Loucy (cell line): ENCODE measurements at regions not wholly inside any gene's neighbourhood (a gene's known extent, or its start where the extent isn't known, plus 50 kb on each side); places are given as distances from the start of the nearest gene placed in this dataset.
"Not testable (repeated sequence)": the region's sequence is repeated elsewhere in the genome, so short reads cannot be mapped to it uniquely, and the experiment has no call there.

Experiments
- H2AFZ ChIP-seq: fragments of 200-600 bp; sonication (generic); 2 replicates; pipeline ENCODE4 v1.6.0; 2016; ENCODE audit warnings: antibody characterized with exemption, mild to moderate bottlenecking, low read length, moderate library complexity
- H3F3A ChIP-seq: fragments of 200-600 bp; 2 replicates; pipeline ENCODE4 v1.6.0; 2016; ENCODE audit warnings: antibody characterized with exemption, low read depth, mild to moderate bottlenecking
- H3K27me3 ChIP-seq: fragments of 200-600 bp; sonication (generic); 2 replicates; pipeline ENCODE4 v1.6.1; 2014; ENCODE audit warnings: low read length, mild to moderate bottlenecking; ENCODE audit not compliant: insufficient read depth, poor library complexity, severe bottlenecking
- H3K36me3 ChIP-seq: fragments of 200-600 bp; sonication (generic); 2 replicates; pipeline ENCODE4 v1.6.1; 2016; ENCODE audit warnings: low read length; ENCODE audit not compliant: insufficient read depth
- H3K4me1 ChIP-seq: fragments of 200-600 bp; sonication (generic); 2 replicates; pipeline ENCODE4 v1.5.1; 2014; ENCODE audit warnings: low read length, mild to moderate bottlenecking; ENCODE audit not compliant: insufficient read depth, poor library complexity, severe bottlenecking
- H3K4me2 ChIP-seq: fragments of 200-600 bp; sonication (generic); 2 replicates; pipeline ENCODE4 v1.6.0; 2014; ENCODE audit warnings: antibody characterized with exemption, low read length, low read depth, mild to moderate bottlenecking; ENCODE audit not compliant: poor library complexity, severe bottlenecking
- H3K4me3 ChIP-seq: fragments of 200-600 bp; sonication (generic); 2 replicates; pipeline ENCODE4 v1.5.1; 2014; ENCODE audit warnings: low read length, mild to moderate bottlenecking, mixed read lengths; ENCODE audit not compliant: poor library complexity, severe bottlenecking
- H3K79me2 ChIP-seq: fragments of 200-600 bp; sonication (generic); 2 replicates; pipeline ENCODE4 v1.6.1; 2014; ENCODE audit warnings: low read length; ENCODE audit not compliant: insufficient read depth
- H3K9ac ChIP-seq: fragments of 200-600 bp; sonication (generic); 2 replicates; pipeline ENCODE4 v1.6.0; 2014; ENCODE audit warnings: mild to moderate bottlenecking, low read depth, low read length, moderate library complexity; ENCODE audit not compliant: poor library complexity, severe bottlenecking
- H3K9me2 ChIP-seq: fragments of 200-600 bp; sonication (generic); replicated peaks from 2 replicates; pipeline ENCODE4 v1.6.1; 2016; ENCODE audit warnings: low read depth, low read length, mixed read lengths
- H3K9me3 ChIP-seq: fragments of 200-600 bp; sonication (generic); 2 replicates; pipeline ENCODE4 v1.6.1; 2014; ENCODE audit warnings: mild to moderate bottlenecking, antibody characterized with exemption, low read length, low read depth; ENCODE audit not compliant: insufficient read depth
- H4K20me1 ChIP-seq: fragments of 200-600 bp; sonication (generic); 2 replicates; pipeline ENCODE4 v1.6.0; 2014; ENCODE audit warnings: antibody characterized with exemption, low read length, mild to moderate bottlenecking; ENCODE audit not compliant: insufficient read depth, poor library complexity, severe bottlenecking
- CTCF ChIP-seq: fragments of 200-600 bp; sonication (generic); conservative IDR thresholded peaks from 2 replicates; pipeline ENCODE4 v1.5.1; 2014; ENCODE audit warnings: mild to moderate bottlenecking, antibody characterized with exemption, low read length
- EZH2phosphoT487 ChIP-seq: fragments of 200-600 bp; IDR thresholded peaks from 2 replicates; pipeline ENCODE4 v1.6.1; 2018; ENCODE audit warnings: antibody characterized with exemption, mild to moderate bottlenecking, moderate library complexity, borderline replicate concordance

- H3K9me3 ChIP-seq: no peaks in the 10 kb centered on the region
- no peaks in the 10 kb centered on the region for H3K79me2 ChIP-seq
- H3K4me3 ChIP-seq: no peak overlapping the region
- no peak overlapping the region for H2AFZ ChIP-seq
- H4K20me1 ChIP-seq: no peaks in the 10 kb centered on the region
- no peaks in the 10 kb centered on the region for H3K4me1 ChIP-seq
- H3F3A ChIP-seq: no peaks in the 10 kb centered on the region
- H3K36me3 ChIP-seq: no peaks in the 10 kb centered on the region
- H3K27me3 ChIP-seq: no peaks in the 10 kb centered on the region
- H3K4me2 ChIP-seq: no peak overlapping the region
- H3K9ac ChIP-seq: no peak overlapping the region
- H3K9me2 ChIP-seq: no peaks in the 10 kb centered on the region
- TF ChIP-seq CTCF: no peak
- no peak for TF ChIP-seq EZH2phosphoT487
Observed at GRCh38 chr14:98008381-98009113, 1211.4 kb downstream of the VRK1 start.

GRCh38 chr14:98009177-98009576 is 1212.0 kb downstream of the VRK1 start:
- not testable (repeated sequence) for H3K4me3 ChIP-seq, H3K27me3 ChIP-seq, H3K9me2 ChIP-seq, H4K20me1 ChIP-seq, H3K4me1 ChIP-seq, H3K4me2 ChIP-seq, H3K36me3 ChIP-seq, H3K9me3 ChIP-seq, H3K9ac ChIP-seq, H3F3A ChIP-seq, H2AFZ ChIP-seq, H3K79me2 ChIP-seq

GRCh38 chr14:98010784-98011183 is 1213.6 kb downstream of the VRK1 start:
- Histone ChIP-seq H3K9me2 (no peaks in the 10 kb centered on the region), H3K36me3 (no peaks in the 10 kb centered on the region), H4K20me1 (no peaks in the 10 kb centered on the region), H3K4me3 (no peak overlapping the region), H3K4me2 (no peak overlapping the region), H3K9me3 (no peaks in the 10 kb centered on the region), H3K9ac (no peak overlapping the region), H2AFZ (no peak overlapping the region), H3F3A (no peaks in the 10 kb centered on the region), H3K4me1 (peaks cover 3% of the 10 kb centered on the region), H3K79me2 (no peaks in the 10 kb centered on the region), H3K27me3 (no peaks in the 10 kb centered on the region)
- TF ChIP-seq CTCF: no peak
